ENCODE measurements at regions not wholly inside any gene's neighbourhood (a gene's known extent, or its start where the extent isn't known, plus 50 kb on each side); places are given as distances from the start of the nearest gene placed in this dataset.

- TF ChIP-seq, protein P1, sequence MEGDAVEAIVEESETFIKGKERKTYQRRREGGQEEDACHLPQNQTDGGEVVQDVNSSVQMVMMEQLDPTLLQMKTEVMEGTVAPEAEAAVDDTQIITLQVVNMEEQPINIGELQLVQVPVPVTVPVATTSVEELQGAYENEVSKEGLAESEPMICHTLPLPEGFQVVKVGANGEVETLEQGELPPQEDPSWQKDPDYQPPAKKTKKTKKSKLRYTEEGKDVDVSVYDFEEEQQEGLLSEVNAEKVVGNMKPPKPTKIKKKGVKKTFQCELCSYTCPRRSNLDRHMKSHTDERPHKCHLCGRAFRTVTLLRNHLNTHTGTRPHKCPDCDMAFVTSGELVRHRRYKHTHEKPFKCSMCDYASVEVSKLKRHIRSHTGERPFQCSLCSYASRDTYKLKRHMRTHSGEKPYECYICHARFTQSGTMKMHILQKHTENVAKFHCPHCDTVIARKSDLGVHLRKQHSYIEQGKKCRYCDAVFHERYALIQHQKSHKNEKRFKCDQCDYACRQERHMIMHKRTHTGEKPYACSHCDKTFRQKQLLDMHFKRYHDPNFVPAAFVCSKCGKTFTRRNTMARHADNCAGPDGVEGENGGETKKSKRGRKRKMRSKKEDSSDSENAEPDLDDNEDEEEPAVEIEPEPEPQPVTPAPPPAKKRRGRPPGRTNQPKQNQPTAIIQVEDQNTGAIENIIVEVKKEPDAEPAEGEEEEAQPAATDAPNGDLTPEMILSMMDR (conservative IDR thresholded peaks at IDR 0.05; ENCODE audit: low read depth, low read length): no peak
- no peak for TF ChIP-seq EZH2 (IDR thresholded peaks at IDR 0.05; ENCODE audit: borderline replicate concordance, low read depth, low read length, poor library complexity, severe bottlenecking)
Measured at GRCh38 chr10:120138689-120139088, 246.2 kb downstream of the SEC23IP start.
